OCI-LY3 (cell line): ENCODE measurements at regions not wholly inside any gene's neighbourhood (a gene's known extent, or its start where the extent isn't known, plus 50 kb on each side); places are given as distances from the start of the nearest gene placed in this dataset.
"Not testable (repeated sequence)": the region's sequence is repeated elsewhere in the genome, so short reads cannot be mapped to it uniquely, and the experiment has no call there.

Source experiments
- H2AFZ ChIP-seq: fragments of 200-600, 300-600 bp; shearing (Covaris generic); 2 replicates; pipeline ENCODE4 v1.6.0; 2014; ENCODE audit warnings: antibody characterized with exemption, low read depth, low read length
- H3K27ac ChIP-seq: fragments of 200-600, 300-600 bp; sonication (generic); 2 replicates; pipeline ENCODE4 v1.5.1; 2014; ENCODE audit warnings: mild to moderate bottlenecking, low read length, moderate library complexity, mixed read lengths
- H3K27me3 ChIP-seq: fragments of 200-600, 300-600 bp; sonication (generic); 2 replicates; pipeline ENCODE4 v1.6.1; 2014; ENCODE audit warnings: low read depth, low read length, mixed read lengths
- H3K36me3 ChIP-seq: fragments of 200-600, 300-600 bp; sonication (generic); replicated peaks from 2 replicates; pipeline ENCODE3; 2014; ENCODE audit warnings: low read depth, low read length, mixed read lengths
- H3K4me1 ChIP-seq: fragments of 300-600, 200-600 bp; sonication (generic); 2 replicates; pipeline ENCODE4 v1.6.1; 2014; ENCODE audit warnings: low read length, mixed read lengths
- H3K4me2 ChIP-seq: fragments of 200-600, 300-600 bp; sonication (generic); 2 replicates; pipeline ENCODE4 v1.6.1; 2014; ENCODE audit warnings: low read length, mixed read lengths
- H3K4me3 ChIP-seq: fragments of 300-600, 200-600 bp; sonication (generic); 2 replicates; pipeline ENCODE4 v1.5.1; 2014; ENCODE audit warnings: antibody characterized with exemption, mild to moderate bottlenecking, low read length, moderate library complexity
- H3K79me2 ChIP-seq: fragments of 300-600, 200-600 bp; shearing (Covaris generic); 2 replicates; pipeline ENCODE4 v1.6.1; 2014; ENCODE audit warnings: mild to moderate bottlenecking, low read length, mixed read lengths
- H3K9ac ChIP-seq: fragments of 300-600, 200-600 bp; shearing (Covaris generic); 2 replicates; pipeline ENCODE4 v1.6.0; 2014; ENCODE audit warnings: mild to moderate bottlenecking, low read length, moderate library complexity
- H3K9me3 ChIP-seq: fragments of 200-600, 300-600 bp; shearing (Covaris generic); 2 replicates; pipeline ENCODE4 v1.6.1; 2014; ENCODE audit warnings: low read length, mixed read lengths; ENCODE audit not compliant: insufficient read depth
- H4K20me1 ChIP-seq: fragments of 200-600, 300-600 bp; sonication (generic); 2 replicates; pipeline ENCODE4 v1.6.1; 2016; ENCODE audit warnings: low read length, mixed read lengths; ENCODE audit not compliant: insufficient read depth
- CTCF ChIP-seq: fragments of 200-600, 300-600 bp; sonication (generic); IDR thresholded peaks from 2 replicates; pipeline ENCODE4 v1.5.1; 2014; ENCODE audit warnings: antibody characterized with exemption, low read length, low read depth
- EZH2phosphoT487 ChIP-seq: fragments of 200-600 bp; shearing (Covaris generic); IDR thresholded peaks from 2 replicates; pipeline ENCODE4 v1.6.1; 2018; ENCODE audit warnings: antibody characterized with exemption, mixed run types, low read depth

GRCh38 chr10:2519139-2519538 is 548.2 kb upstream of the PFKP start:
- Histone ChIP-seq H3K9ac (no peak overlapping the region), H3K4me2 (no peak overlapping the region), H3K4me3 (no peak overlapping the region), H3K36me3 (no peaks in the 10 kb centered on the region), H3K27me3 (no peaks in the 10 kb centered on the region), H3K79me2 (no peaks in the 10 kb centered on the region), H2AFZ (no peak overlapping the region), H4K20me1 (no peaks in the 10 kb centered on the region), H3K27ac (no peak overlapping the region), H3K9me3 (no peaks in the 10 kb centered on the region), H3K4me1 (no peaks in the 10 kb centered on the region)
- no peak for TF ChIP-seq EZH2phosphoT487
- no peak for TF ChIP-seq CTCF

GRCh38 chr10:2509081-2509531 is 558.2 kb upstream of the PFKP start:
- no peak overlapping the region for H3K4me3 ChIP-seq
- no peak overlapping the region for H3K27ac ChIP-seq
- H3K27me3 ChIP-seq: no peaks in the 10 kb centered on the region
- H3K79me2 ChIP-seq: no peaks in the 10 kb centered on the region
- TF ChIP-seq CTCF (no peak), EZH2phosphoT487 (no peak)
- H2AFZ ChIP-seq: no peak overlapping the region
- H3K9ac ChIP-seq: no peak overlapping the region
- no peak overlapping the region for H3K4me2 ChIP-seq
- no peaks in the 10 kb centered on the region for H3K9me3 ChIP-seq
- H3K36me3 ChIP-seq: no peaks in the 10 kb centered on the region
- no peaks in the 10 kb centered on the region for H3K4me1 ChIP-seq
- H4K20me1 ChIP-seq: no peaks in the 10 kb centered on the region

- H2AFZ ChIP-seq, H3K27ac ChIP-seq, H3K4me2 ChIP-seq, H3K4me1 ChIP-seq, H4K20me1 ChIP-seq, H3K4me3 ChIP-seq, H3K9me3 ChIP-seq, H3K79me2 ChIP-seq, H3K27me3 ChIP-seq, H3K9ac ChIP-seq, H3K36me3 ChIP-seq: not testable (repeated sequence)
Measured at GRCh38 chr10:2501366-2501940, 565.9 kb upstream of the PFKP start.

- no peaks in the 10 kb centered on the region for H3K79me2 ChIP-seq
- H3K36me3 ChIP-seq: no peaks in the 10 kb centered on the region
- H3K4me1 ChIP-seq: no peaks in the 10 kb centered on the region
- TF ChIP-seq EZH2phosphoT487 (no peak), CTCF (no peak)
- no peak overlapping the region for H2AFZ ChIP-seq
- no peak overlapping the region for H3K27ac ChIP-seq
- H3K4me3 ChIP-seq: no peak overlapping the region
- no peaks in the 10 kb centered on the region for H4K20me1 ChIP-seq
- no peak overlapping the region for H3K9ac ChIP-seq
- H3K27me3 ChIP-seq: no peaks in the 10 kb centered on the region
- H3K9me3 ChIP-seq: no peaks in the 10 kb centered on the region
- no peak overlapping the region for H3K4me2 ChIP-seq
Measured at GRCh38 chr10:2494399-2494798, 572.9 kb upstream of the PFKP start.
